ENCODE measurements at regions not wholly inside any gene's neighbourhood (a gene's known extent, or its start where the extent isn't known, plus 50 kb on each side); places are given as distances from the start of the nearest gene placed in this dataset.

DNA sequence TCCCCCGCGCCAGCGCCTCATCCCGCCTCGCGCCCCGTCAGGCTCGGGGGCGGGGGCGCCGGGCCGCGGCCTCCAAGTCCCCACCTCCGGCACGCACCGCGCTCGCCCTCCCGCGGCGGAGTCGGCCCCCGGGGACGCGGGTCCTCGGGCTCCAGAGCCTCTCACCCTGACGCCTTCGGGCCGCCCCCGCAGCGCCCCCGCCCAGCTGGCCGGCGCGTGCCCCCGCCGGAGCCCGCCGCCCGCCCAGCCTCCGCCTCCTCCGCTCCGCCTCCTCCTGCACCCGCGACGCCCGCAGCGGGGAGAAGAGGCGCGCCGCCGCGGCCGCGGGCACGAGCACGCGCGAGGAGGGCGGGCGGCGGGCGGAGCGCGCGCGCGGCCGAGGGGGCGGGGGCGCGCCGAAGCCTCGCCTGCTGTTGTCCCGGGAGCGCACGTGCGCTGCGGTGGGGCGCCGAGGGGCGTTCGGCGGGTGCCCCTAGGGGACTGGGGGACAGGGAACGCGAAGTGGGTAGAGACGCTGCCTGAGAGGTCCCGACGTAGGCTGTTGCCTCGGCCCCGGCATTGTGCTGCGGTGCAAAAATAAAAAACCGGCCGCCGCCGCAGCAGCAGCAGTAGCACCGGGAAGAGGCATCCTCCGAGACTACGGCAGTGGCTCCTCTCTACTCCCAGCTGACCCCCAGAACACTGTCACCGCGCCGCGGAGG lies 87.4 kb upstream of the ARHGAP32 start (continued):
- TF ChIP-seq, protein P1, sequence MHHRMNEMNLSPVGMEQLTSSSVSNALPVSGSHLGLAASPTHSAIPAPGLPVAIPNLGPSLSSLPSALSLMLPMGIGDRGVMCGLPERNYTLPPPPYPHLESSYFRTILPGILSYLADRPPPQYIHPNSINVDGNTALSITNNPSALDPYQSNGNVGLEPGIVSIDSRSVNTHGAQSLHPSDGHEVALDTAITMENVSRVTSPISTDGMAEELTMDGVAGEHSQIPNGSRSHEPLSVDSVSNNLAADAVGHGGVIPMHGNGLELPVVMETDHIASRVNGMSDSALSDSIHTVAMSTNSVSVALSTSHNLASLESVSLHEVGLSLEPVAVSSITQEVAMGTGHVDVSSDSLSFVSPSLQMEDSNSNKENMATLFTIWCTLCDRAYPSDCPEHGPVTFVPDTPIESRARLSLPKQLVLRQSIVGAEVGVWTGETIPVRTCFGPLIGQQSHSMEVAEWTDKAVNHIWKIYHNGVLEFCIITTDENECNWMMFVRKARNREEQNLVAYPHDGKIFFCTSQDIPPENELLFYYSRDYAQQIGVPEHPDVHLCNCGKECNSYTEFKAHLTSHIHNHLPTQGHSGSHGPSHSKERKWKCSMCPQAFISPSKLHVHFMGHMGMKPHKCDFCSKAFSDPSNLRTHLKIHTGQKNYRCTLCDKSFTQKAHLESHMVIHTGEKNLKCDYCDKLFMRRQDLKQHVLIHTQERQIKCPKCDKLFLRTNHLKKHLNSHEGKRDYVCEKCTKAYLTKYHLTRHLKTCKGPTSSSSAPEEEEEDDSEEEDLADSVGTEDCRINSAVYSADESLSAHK (CRISPR knock-in tag; IDR thresholded peaks at IDR 0.05; ENCODE audit: borderline replicate concordance): no peak
- TF ChIP-seq RXRB (CRISPR knock-in tag; IDR thresholded peaks at IDR 0.05; ENCODE audit: borderline replicate concordance): no peak
- no peak for TF ChIP-seq ZNF629 (CRISPR knock-in tag; conservative IDR thresholded peaks at IDR 0.05)
- TF ChIP-seq MEF2D (CRISPR knock-in tag; IDR thresholded peaks at IDR 0.05): no peak
- TF ChIP-seq, protein P2, sequence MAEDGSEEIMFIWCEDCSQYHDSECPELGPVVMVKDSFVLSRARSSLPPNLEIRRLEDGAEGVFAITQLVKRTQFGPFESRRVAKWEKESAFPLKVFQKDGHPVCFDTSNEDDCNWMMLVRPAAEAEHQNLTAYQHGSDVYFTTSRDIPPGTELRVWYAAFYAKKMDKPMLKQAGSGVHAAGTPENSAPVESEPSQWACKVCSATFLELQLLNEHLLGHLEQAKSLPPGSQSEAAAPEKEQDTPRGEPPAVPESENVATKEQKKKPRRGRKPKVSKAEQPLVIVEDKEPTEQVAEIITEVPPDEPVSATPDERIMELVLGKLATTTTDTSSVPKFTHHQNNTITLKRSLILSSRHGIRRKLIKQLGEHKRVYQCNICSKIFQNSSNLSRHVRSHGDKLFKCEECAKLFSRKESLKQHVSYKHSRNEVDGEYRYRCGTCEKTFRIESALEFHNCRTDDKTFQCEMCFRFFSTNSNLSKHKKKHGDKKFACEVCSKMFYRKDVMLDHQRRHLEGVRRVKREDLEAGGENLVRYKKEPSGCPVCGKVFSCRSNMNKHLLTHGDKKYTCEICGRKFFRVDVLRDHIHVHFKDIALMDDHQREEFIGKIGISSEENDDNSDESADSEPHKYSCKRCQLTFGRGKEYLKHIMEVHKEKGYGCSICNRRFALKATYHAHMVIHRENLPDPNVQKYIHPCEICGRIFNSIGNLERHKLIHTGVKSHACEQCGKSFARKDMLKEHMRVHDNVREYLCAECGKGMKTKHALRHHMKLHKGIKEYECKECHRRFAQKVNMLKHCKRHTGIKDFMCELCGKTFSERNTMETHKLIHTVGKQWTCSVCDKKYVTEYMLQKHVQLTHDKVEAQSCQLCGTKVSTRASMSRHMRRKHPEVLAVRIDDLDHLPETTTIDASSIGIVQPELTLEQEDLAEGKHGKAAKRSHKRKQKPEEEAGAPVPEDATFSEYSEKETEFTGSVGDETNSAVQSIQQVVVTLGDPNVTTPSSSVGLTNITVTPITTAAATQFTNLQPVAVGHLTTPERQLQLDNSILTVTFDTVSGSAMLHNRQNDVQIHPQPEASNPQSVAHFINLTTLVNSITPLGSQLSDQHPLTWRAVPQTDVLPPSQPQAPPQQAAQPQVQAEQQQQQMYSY (CRISPR knock-in tag; IDR thresholded peaks at IDR 0.05): no peak
- TF ChIP-seq ESRRA (CRISPR knock-in tag; IDR thresholded peaks at IDR 0.05; ENCODE audit: low read depth): no peak
- peak; percentile 62 for TF ChIP-seq ZFX (CRISPR knock-in tag; IDR thresholded peaks at IDR 0.05; ENCODE audit: low read depth)
- no peak for TF ChIP-seq RELA (CRISPR knock-in tag; IDR thresholded peaks at IDR 0.05)
- TF ChIP-seq, protein P3, sequence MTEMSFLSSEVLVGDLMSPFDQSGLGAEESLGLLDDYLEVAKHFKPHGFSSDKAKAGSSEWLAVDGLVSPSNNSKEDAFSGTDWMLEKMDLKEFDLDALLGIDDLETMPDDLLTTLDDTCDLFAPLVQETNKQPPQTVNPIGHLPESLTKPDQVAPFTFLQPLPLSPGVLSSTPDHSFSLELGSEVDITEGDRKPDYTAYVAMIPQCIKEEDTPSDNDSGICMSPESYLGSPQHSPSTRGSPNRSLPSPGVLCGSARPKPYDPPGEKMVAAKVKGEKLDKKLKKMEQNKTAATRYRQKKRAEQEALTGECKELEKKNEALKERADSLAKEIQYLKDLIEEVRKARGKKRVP (CRISPR knock-in tag; IDR thresholded peaks at IDR 0.05): no peak
- TF ChIP-seq NCOA5 (CRISPR knock-in tag; IDR thresholded peaks at IDR 0.05): no peak
- no peak for TF ChIP-seq MAF1 (CRISPR knock-in tag; IDR thresholded peaks at IDR 0.05; ENCODE audit: borderline replicate concordance)
- TF ChIP-seq AHR (CRISPR knock-in tag; IDR thresholded peaks at IDR 0.05): no peak
- TF ChIP-seq, protein P4, sequence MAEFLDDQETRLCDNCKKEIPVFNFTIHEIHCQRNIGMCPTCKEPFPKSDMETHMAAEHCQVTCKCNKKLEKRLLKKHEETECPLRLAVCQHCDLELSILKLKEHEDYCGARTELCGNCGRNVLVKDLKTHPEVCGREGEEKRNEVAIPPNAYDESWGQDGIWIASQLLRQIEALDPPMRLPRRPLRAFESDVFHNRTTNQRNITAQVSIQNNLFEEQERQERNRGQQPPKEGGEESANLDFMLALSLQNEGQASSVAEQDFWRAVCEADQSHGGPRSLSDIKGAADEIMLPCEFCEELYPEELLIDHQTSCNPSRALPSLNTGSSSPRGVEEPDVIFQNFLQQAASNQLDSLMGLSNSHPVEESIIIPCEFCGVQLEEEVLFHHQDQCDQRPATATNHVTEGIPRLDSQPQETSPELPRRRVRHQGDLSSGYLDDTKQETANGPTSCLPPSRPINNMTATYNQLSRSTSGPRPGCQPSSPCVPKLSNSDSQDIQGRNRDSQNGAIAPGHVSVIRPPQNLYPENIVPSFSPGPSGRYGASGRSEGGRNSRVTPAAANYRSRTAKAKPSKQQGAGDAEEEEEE (CRISPR knock-in tag; IDR thresholded peaks at IDR 0.05; ENCODE audit: borderline replicate concordance): no peak
- TF ChIP-seq, protein P5, sequence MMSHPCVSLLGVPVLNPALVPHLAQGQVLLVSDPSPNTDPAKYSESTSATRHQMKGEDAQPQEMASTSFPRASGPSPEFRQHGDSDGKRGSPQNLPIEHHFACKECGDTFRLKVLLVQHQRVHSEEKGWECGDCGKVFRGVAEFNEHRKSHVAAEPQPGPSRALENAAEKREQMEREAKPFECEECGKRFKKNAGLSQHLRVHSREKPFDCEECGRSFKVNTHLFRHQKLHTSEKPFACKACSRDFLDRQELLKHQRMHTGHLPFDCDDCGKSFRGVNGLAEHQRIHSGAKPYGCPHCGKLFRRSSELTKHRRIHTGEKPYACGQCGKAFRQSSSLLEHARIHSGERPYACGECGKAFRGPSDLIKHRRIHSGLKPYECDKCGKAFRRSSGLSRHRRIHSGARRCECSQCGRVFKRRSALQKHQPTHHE (CRISPR knock-in tag; IDR thresholded peaks at IDR 0.05; ENCODE audit: borderline replicate concordance): no peak
- no peak for TF ChIP-seq CHCHD3 (CRISPR knock-in tag; IDR thresholded peaks at IDR 0.05)
- TF ChIP-seq SIN3B (IDR thresholded peaks at IDR 0.05; ENCODE audit: low read length): no peak
- 0 out of 2 replicates have a peak, but pooled peaks have one; percentile 10 for TF ChIP-seq ZNF775 (CRISPR knock-in tag; IDR thresholded peaks at IDR 0.05; ENCODE audit: borderline replicate concordance)
- no peak for TF ChIP-seq ZBTB3 (CRISPR knock-in tag; IDR thresholded peaks at IDR 0.05; ENCODE audit: borderline replicate concordance, low read depth)
- TF ChIP-seq ZNF782 (CRISPR knock-in tag; IDR thresholded peaks at IDR 0.05; ENCODE audit: borderline replicate concordance): no peak
- peak; percentile 50; the same call in 1 of the 2 replicates for TF ChIP-seq CBFB (CRISPR knock-in tag; IDR thresholded peaks at IDR 0.05)

Data from HepG2 (cell line).